HG02678 (cell line): ENCODE measurements at regions not wholly inside any gene's neighbourhood (a gene's known extent, or its start where the extent isn't known, plus 50 kb on each side); places are given as distances from the start of the nearest gene placed in this dataset.
"Not testable (repeated sequence)": the region's sequence is repeated elsewhere in the genome, so short reads cannot be mapped to it uniquely, and the experiment has no call there.

Experiments
- ATAC-seq: cut with Tn5 transposase; IDR thresholded peaks from one replicate; pipeline ENCODE4 v1.9.1; 2021; ENCODE audit warnings: mild to moderate bottlenecking, moderate library complexity; ENCODE audit not compliant: unreplicated experiment

DNA sequence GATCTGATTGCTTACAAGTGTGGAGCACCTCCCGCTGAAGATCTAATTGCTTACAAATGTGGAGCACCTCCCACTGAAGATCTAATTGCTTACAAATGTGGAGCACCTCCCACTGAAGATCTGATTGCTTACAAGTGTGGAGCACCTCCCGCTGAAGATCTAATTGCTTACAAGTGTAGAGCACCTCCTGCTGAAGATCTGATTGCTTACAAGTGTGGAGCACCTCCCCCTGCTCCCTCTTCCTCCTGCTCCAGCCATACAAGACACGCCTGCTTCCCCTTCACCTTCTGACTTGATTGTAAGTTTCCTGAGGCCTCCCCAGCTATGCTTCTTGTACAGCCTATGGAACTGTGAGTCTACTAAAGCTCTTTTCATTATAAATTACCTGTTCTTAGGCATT, 1014.9 kb downstream of the SOCS6 start:
- ATAC-seq: not testable (repeated sequence)

DNA sequence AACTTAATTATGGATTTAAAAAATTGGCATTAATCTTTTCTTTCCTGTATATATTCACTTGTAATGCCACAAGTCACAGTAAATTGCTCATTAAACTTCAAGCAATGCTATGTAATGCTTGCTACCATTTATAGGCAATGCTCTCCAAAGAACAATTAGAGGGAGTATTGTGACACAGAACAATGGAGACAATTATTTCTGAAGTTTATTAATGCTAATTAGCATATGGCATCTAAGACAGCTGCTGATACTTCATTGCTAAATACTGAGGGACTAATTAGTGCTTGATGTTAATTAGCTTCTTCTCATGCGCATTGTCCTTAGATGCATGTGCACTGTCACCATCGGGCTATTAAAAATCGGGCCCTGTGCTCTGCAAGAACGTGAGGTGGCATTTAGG, 1012.8 kb downstream of the SOCS6 start:
- ATAC-seq: no peak

DNA sequence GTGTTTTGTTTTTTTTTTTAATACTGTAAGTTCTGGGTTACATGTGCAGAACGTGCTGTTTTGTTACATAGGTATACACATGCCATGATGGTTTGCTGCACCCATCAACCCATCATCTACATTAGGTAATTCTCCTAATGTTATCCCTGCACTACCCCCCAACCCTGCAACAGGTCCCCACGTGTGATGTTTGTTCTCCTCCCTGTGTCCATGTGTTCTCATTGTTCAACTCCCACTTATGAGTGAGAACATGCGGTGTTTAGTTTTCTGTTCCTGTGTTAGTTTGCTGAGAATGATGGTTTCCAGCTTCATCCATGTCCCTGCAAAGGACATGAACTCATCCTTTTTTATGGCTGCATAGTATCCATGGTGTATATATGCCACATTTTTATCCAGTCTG, 1005.4 kb downstream of the SOCS6 start:
- ATAC-seq: not testable (repeated sequence)

DNA sequence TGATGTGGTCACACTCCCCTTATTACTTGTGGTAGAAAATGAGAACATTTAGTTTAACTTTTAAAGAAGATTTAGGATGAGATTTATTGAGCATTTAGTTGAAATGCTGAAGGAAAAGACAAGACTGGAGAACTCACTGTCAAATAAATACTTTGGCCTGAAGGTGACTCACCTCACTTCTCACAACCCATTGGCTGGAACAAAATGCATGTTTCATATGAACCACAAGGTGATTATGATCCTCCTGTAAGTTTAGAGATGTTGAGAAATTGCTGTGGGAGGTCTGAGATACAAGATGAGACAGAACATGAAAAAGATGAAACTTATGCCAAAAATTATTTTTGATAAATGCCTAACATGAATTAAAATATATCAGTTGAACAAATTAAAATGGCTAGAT, 1004.5 kb downstream of the SOCS6 start:
- ATAC-seq: no peak

DNA sequence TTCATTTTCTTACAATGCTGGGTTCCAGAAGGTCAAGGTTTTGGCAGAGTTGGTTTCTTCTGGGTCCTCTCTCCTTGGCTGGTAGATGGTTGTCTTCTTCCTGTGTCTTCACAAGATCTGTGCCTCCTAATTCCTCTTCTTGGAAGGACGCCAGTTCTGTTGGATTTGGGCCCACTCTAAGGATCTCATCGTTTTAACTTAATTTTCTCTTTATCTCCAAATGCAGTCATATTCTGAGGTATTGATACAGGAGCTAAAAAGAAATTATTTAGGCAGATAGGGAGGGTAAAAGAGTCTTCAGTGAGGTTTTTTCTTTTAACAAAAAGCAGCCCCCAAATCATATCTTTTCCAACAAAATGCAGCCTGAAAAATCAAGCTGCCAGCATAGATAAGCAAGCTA, 998.4 kb downstream of the SOCS6 start:
- no peak for ATAC-seq

DNA sequence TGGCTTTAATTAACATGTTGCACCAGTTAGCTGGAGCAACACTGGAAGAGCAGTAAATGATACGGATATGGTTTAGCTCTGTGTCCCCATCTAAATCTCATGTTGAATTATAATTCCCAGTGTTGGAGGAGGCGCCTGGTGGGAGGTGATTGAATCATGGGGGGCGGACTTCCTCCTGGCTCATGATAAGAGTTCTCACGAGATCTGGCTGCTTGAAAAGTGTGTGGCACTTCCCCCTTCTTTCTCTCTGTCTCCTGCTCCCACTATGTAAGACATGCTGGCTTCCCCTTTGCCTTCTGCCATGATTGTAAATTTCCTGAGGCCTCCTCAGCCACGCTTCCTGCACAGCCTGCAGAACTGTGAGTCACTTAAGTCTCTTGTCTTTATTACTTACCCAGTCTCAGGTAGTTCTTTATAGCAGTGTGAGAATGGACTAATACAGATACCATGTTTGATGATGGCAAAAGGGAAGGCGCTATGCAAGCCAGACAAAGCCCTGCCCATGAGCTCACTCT, 963.6 kb downstream of the SOCS6 start:
- ATAC-seq: no peak

DNA sequence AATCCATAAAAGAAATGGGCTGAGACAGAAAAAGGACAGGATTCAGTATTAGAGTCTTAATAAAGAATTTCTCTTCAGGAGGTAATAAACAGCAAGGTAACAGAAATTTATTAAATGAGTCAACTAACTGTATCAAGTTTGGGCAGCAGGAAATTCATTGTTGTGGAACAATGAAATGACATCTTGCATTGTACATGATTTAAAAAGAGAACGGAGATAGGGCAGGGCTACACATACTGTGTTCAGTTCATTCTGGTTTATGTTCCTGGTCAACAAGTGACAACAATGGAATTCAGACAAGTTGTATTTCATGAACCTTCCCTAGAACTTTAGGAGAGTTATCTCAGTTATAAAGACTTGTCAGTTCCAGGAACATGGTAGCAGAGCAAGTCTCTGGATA, 961.3 kb downstream of the SOCS6 start:
- ATAC-seq: no peak

DNA sequence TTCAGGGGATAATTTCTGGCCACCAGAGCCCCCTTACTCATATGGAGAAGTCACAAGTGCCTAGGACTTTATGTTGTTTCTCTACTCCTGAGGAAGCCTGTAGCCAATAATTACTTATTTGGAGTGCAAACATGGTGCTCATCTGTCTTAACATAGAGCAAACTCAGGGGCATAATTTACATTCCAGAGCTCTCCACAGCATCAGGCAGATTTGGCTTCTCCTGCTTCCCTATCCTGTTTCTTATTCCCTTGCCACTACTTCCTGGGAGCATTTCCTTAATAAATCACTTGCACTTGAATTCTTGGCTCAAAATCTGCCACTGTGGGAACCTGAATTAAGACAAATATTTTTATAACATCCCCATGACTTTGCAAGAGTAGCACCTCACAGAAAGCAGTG, 960.9 kb downstream of the SOCS6 start:
- ATAC-seq: no peak

DNA sequence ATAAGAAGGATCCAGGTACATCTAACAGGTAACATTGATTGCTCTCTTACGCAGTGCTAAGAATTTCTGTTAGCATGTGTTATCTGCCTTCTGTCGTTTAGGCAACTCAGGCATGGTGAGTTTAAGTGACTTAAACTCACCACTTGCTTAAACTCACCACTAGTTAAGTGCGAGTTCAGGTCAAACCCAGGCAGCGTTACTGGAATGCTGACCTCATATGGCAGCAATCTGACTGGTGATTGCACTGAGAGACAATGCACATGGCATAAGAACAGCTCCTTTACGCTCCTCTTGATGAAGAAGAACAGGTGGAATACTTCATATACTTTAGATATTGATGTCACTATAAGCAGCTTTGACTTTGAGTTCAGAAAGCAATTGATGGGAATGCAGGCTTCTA, 954.1 kb downstream of the SOCS6 start:
- no peak for ATAC-seq

DNA sequence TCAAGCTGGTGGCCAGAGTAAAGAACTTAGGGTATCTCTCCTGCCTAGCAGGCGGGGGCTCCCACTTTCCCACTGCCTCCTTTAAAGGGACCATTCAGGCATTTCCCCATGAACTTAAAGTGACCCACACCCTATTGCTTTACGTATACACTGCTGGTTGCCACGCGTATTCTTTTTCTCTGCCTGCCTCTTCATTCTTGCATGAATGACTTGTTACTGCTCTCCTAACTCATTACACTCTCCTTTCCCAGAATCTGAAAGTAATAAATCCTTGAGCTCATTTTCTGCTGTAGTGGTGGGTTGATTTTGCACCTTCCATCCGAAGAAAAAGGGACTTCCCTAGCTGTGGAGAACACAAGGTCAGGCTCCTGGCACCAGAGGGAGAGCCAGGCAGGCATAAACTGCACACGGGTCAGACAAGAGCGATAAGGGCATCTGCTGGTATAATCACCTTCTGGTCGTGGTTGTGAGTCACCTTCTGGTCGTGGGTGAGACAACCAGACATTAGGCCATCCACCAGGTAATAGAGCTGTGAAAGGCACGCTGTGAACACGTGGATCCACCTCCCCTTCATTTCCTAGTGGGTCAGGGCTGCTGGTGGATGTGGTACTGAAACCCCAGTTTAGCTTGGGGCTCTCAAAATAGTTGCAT, 950.3 kb downstream of the SOCS6 start:
- no peak for ATAC-seq

DNA sequence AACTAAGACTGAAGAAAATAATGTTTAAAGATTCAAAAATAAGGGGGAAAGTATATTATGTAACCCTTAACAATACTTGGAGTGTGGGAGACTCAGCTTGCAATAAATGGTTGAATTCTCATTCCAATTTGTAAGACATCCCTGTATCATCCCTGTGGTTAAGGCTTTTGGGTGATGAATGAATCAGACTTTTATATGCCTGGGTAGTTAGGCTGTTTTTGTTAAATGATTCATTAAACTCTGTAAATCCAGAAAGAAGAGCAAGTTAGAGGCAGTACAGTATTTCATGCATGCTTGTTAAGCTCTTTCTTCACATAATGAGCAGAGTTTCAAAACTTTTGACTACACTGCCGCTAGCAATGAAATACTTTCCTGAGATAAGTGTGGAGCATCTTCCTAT, 948.8 kb downstream of the SOCS6 start:
- ATAC-seq: no peak

DNA sequence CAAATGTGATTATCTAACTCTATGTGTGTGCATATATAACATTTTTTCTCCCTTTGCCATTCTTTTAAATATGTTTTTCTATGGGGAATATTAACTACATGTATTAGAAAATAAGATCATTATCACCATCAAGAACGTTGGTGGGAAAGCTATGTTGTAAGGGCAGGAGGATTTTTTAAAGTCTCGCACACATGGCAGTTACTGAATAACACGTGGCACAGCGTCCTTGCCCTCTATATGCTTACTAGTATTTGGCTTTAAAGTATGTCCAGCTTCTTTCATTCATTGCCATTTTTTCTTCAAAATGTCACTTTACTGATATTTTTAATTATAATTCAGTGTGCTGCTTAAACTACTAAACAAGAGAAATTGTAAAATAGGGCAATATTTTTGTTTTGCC, 944.3 kb downstream of the SOCS6 start:
- no peak for ATAC-seq

DNA sequence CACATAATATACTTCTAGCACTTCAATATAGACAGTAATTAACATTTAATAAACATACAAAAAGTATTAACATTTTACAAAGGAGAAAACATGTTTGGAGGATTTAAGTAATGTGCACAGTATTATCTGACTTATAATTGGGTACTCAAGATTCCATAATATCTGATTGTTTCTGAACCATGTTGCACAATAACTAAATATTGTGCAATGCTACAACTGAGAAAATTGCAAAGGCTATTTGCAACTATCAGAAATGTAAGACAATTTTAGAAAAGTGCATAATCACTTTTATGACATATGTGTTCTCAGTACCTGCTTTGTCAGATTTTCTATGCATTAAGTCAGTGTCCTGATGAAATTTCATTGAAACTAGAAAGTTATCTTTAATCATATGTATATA, 934.6 kb downstream of the SOCS6 start:
- no peak for ATAC-seq

DNA sequence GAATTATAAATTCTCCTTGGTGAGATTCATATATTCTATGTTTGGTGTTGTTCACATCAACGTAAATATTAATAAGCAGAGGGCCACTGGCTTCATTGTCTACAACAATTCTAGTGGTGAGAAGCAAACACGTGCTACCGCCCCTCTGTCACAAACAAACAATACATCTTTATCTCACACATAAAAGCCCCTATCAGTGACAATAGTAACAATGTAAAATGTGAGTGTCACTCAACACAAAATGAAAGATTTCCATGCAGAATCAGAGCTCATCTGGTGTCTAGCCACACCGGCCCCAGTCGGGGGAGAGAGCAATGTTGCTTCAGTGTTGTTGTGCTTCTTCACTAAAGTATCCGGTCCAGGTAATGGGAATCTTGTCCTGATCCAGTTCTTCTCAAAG, 932.6 kb downstream of the SOCS6 start:
- no peak for ATAC-seq

DNA sequence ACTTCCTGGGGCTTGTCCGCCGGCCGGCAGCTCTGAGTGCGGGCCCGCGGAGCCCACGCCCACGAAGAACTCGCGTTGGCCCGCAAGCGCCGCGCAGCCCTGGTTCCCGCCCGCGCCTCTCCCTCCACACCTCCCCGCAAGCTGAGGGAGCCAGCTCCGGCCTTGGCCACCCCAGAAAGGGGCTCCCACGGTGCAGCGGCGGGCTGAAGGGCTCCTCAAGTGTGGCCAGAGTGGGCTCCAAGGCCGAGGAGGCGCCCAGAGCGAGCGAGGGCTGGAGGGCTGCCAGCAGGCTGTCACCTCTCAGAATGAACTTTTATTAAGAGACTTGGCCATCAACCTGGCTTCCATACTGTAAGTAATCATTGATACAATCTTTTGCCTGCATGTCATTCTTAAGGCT, 923.9 kb downstream of the SOCS6 start:
- not testable (repeated sequence) for ATAC-seq

DNA sequence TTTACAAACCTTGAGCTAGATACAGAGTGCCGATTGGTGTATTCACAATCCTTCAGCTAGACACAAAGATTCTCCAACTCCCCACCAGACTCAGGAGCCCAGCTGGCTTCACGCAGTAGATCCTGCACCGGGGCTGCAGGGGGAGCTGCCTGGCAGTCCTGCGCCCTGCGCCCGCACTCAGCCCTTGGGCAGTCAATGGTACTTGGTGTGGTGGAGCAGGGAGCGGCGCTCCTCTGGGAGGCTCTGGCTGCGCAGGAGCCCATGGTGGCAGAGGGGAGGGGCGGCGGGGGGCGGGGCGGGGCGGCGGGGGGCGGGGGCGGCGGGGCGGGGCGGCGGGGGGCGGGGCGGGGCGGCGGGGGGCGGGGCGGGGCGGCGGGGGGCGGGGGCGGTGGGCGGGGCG, 923.4 kb downstream of the SOCS6 start:
- no peak for ATAC-seq

DNA sequence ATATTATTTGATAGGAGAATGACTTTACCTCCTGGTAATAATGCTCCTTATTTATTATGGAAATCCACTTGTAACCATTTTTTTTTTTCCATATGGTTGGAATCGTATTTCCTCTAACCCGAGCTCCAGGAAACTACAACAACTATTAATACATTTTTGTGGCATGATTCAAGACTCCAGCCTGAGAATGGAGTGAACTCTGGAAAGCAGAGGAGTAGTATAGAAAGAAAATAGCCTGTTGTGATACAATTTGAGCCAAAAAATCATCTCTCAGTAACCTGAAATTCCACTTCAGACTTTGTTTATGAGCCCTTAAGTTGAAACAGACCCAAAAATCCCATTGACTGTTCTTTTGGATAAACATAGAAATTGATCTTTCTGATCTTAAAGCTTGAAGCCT, 921.1 kb downstream of the SOCS6 start:
- no peak for ATAC-seq

DNA sequence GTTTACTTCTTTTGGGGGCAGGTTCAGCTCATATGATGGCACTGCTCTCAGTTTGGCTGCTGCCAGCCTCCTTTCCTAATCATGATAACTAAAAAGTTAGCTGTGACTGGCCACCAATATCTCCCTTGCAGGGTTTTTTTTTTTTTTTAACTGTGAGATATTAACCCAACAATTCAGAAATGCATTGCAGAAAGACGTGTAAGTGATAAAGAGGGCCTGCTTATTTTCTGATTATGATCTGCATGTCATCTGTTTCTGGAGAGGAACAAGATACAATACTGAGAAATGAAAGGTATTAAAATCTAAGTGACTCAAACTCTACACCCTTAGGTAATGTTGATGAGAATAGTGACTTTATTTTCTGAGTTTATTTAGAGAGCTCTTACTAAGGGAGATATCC, 905.6 kb downstream of the SOCS6 start:
- ATAC-seq: no peak

DNA sequence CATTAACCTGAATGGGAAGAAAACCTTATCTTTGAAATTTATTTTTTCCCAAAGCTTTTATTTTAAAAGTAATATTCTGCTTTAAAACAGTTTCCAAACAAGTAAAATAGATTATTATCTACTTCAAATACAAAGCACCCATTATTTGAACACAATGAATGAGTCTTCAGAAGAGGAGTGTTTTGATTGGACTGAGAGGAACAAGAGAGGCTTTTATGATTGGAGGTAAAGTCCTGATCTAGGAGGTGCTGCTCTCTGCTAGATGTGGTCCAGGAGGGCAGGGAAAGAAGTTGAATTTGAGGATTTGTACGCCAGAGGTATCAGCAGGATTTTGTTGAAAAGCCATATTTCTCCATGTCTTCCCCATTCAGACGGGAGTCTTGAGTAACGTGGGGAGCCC, 900.7 kb downstream of the SOCS6 start:
- ATAC-seq: no peak

DNA sequence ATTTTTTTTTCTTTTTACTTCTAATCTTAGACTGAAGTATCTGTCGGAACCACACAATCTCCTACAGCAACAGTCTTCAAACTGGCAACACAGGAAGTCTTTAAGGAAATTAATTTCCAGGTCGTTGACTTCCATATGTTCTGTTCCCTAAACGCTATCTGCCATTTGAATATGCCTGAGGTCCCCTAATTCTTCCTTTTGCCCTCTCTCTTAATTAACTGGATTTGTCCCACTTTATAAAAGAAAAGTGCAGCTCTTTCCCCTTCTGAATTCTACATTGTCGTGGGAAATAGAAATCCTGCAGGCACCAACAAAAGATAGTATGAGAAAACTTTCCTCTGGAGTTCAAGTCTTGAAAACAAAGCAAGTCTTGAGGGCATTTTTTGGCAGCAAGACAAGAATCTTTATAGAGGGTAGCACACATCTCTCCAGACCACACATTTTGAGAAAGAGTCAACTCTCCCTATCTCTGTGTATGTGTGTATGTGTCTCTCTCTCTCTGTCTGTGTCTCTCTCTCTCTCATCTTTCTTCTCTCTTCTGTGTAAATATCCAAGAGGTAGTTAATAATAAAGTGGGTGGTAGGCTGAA, 879.8 kb downstream of the SOCS6 start:
- ATAC-seq: no peak

DNA sequence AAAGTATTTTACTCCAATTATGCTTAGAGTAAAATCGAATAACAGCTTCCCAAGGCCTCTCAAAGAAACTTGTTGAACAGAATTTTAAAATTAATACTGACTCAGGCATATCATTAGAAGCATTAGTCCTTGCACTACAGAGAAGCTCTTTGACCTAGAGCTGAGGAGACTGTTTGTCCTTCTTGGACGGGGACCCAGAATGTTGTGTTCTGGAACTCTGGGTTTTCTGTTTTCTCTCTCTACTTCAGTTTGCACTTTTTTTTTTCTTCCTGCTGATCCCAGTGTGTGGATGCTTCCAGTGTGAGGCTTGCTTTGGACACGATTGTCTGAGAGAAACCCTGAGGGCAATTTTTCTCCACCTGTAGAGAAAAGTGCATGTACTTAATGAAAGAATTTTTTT, 847.6 kb downstream of the SOCS6 start:
- no peak for ATAC-seq

DNA sequence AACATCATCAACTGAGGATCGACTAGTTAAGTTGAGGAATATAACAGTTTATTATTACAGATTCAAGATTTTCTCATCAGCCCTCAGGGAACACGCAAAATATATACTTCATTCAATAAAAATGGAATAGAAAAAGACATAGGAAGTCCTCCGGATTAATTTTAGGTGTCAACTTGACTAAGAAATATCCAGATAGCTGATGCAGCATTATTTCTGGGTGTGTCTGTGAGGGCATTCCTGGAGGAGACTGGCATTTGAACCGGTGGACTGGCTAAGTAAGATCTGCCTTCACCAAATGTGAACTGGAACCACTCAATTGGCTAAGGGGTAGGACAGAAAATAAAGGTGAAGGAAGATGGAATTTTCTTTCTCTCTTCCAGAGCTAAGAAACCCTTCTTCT, 845.3 kb downstream of the SOCS6 start:
- no peak for ATAC-seq

DNA sequence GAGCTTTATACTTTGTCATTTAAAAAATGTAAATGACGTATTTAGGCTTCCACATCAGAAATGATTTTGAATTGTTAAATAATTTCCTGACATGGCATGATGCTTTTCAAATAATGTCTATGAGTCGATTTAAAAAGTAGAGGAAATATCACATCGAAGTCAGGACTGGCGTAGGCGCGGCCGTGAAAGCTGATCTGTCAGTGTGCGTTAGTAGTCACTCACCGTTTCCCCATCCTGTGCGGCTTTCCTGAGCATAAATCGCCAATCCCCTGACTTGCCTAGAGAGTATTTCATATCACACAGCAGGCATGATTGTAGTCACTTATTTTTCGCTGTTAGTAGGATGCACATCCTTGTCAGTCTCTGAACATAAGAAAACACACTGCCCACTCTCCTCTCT, 843.1 kb downstream of the SOCS6 start:
- no peak for ATAC-seq
